ENCODE measurements at regions not wholly inside any gene's neighbourhood (a gene's known extent, or its start where the extent isn't known, plus 50 kb on each side); places are given as distances from the start of the nearest gene placed in this dataset.
"Not testable (repeated sequence)": the region's sequence is repeated elsewhere in the genome, so short reads cannot be mapped to it uniquely, and the experiment has no call there.

DNA sequence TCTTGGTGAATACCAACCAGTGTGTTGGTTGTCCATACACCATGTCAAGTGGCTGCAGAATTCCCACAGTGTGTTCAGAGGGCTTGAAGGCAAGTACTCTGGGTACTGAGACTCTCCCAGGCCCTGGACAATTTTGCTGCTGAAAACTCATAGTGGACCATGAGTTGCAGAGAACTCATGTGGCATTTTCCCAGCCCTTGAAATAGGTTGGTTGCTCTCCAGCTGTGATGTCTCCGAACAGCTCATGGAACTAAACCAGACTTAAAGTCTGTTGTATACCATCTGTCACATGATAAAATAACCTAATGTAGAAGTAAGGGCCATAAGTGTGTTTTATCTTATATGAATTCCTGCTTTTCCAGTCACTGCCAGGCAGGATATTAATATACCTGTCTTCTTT, 67.8 kb downstream of the RGS2 start:
- DNase-seq (ENCODE audit: low read depth, low spot score) = no peak
- TF ChIP-seq, protein P1, sequence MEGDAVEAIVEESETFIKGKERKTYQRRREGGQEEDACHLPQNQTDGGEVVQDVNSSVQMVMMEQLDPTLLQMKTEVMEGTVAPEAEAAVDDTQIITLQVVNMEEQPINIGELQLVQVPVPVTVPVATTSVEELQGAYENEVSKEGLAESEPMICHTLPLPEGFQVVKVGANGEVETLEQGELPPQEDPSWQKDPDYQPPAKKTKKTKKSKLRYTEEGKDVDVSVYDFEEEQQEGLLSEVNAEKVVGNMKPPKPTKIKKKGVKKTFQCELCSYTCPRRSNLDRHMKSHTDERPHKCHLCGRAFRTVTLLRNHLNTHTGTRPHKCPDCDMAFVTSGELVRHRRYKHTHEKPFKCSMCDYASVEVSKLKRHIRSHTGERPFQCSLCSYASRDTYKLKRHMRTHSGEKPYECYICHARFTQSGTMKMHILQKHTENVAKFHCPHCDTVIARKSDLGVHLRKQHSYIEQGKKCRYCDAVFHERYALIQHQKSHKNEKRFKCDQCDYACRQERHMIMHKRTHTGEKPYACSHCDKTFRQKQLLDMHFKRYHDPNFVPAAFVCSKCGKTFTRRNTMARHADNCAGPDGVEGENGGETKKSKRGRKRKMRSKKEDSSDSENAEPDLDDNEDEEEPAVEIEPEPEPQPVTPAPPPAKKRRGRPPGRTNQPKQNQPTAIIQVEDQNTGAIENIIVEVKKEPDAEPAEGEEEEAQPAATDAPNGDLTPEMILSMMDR (IDR thresholded peaks at IDR 0.05; ENCODE audit: low read depth, low read length) = no peak
- no peak overlapping the region for H3K4me3 ChIP-seq (ENCODE audit: low read depth, low read length)
- in situ Hi-C loops (cut with HindIII; ENCODE audit: low sequenced_read_pairs) = no loop called here

DNA sequence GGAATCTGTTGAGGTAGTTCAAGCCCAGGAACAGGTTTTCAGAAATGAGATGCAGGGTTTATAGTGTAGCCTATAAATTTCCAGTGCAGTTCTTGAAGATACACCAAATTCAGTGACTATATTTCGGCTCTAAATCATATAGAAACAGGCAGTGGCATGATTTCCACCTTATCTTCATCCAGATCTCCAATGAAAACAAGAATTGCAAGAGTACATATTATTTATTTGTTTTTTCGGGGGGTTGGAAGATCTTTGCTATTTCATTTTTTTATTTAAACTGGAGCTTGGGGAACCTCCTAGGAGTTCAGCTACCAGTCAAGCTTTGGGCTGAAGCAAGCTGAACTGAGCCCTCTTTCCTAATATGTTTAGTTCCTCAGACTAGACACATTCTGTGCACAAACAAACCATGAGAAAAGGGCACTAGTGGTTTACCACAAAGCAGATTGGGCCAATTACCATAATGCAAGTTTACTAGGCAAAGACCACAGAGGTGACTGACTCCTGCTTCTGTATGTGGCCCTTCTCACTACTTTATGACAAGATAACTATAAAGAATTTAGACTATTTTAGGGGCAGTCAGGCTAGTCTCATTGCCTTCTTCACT, 68.5 kb downstream of the RGS2 start:
- DNase-seq (ENCODE audit: low read depth, low spot score) = peak; percentile 59
- H3K4me3 ChIP-seq (ENCODE audit: low read depth, low read length) = no peak overlapping the region
- in situ Hi-C loops (cut with HindIII; ENCODE audit: low sequenced_read_pairs) = no loop called here
- TF ChIP-seq, protein P1 (IDR thresholded peaks at IDR 0.05; ENCODE audit: low read depth, low read length) = no peak

DNA sequence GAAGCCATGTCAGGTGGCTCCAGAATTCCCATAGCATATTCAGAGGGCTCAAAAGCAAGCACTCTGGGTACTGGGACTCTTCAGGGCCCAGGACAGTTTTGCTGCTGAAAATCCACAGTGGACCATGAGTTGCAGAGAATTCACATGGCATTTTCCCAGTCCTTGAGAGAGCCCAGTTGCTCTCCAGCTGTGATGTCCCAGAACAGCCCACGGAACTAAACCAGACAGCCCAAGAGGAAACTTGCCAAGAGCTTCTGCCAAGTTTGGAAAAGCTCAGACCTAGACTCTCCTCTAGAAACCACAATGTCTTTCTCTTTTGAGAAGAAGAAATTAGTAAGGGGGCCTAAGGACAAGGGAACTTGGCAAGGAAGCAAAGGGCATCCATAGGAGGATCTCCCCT, 69.4 kb downstream of the RGS2 start:
- DNase-seq (ENCODE audit: low read depth, low spot score) = peak; percentile 75
- TF ChIP-seq, protein P1 (IDR thresholded peaks at IDR 0.05; ENCODE audit: low read depth, low read length) = no peak
- in situ Hi-C loops (cut with HindIII; ENCODE audit: low sequenced_read_pairs) = no loop called here
- H3K4me3 ChIP-seq (ENCODE audit: low read depth, low read length) = no peak overlapping the region

DNA sequence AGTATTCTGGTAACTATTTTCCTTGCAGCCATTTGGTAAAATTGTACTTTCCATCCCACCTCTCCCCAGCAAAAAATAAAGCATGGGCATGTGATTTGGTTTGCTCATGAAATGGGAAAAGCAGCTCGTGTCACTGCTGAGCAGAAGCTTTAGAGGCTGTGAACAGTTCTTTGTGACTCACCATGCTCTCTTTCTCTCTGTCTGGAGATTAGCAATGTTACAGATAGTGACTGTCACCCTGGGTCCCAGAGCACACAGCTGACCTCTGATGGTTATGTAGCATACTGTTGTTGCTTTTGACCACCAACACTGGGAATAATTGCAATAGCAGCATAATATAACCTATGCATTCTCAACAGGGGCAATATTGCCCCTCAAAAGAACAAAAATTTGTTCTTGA, 70.6 kb downstream of the RGS2 start:
- peak; percentile 22 for DNase-seq (ENCODE audit: low read depth, low spot score)
- TF ChIP-seq, protein P1 (IDR thresholded peaks at IDR 0.05; ENCODE audit: low read depth, low read length) = no peak
- H3K4me3 ChIP-seq (ENCODE audit: low read depth, low read length) = no peak overlapping the region
- in situ Hi-C loops (cut with HindIII; ENCODE audit: low sequenced_read_pairs) = no loop called here

DNA sequence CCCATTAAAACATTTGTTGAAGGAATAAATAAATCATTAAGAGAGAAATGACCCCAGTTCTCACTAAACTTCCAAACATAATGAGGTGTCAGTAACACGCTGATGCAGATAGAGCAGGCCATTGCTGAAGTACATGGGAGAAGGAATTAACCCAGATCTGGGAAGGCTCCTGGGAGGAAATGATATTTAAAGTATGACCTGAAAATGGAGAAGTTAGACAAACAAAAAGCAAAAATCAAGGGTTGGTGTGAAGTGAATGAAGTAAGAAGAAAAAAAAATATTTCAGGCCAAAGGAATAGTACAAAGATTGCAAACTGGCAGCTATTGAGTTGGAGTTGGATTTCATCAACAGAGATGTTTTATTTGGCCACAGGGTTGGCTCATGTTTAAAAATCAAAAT, 71.4 kb downstream of the RGS2 start:
- TF ChIP-seq, protein P1 (IDR thresholded peaks at IDR 0.05; ENCODE audit: low read depth, low read length) = no peak
- no peak for DNase-seq (ENCODE audit: low read depth, low spot score)

DNA sequence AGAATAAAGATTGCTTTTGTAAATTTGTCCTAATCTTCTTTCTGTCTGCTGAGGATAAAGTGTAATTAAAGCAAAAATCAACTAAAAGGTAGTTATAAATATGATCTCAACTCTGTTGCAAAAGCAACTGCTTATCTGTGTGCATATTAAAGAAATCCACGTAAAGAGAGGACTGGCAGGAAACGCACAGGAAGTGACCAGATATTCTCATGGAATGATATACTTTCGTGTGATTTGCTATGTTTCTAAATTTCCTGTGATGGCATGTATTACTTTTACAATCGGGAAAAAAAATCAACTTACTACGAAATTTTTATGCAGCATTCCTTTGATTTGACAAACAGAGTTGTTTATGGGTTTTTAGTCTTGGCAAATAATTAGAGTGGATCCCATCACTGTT, 75.4 kb downstream of the RGS2 start:
- DNase-seq (ENCODE audit: low read depth, low spot score) = no peak
- in situ Hi-C loops (cut with HindIII; ENCODE audit: low sequenced_read_pairs) = no loop called here
- no peak overlapping the region for H3K4me3 ChIP-seq (ENCODE audit: low read depth, low read length)
- TF ChIP-seq, protein P1 (IDR thresholded peaks at IDR 0.05; ENCODE audit: low read depth, low read length) = no peak

More for the DNA sequence above, 71.4 kb downstream of the RGS2 start:
- H3K4me3 ChIP-seq (ENCODE audit: low read depth, low read length) = no peak overlapping the region
- in situ Hi-C loops (cut with HindIII; ENCODE audit: low sequenced_read_pairs) = no loop called here

DNA sequence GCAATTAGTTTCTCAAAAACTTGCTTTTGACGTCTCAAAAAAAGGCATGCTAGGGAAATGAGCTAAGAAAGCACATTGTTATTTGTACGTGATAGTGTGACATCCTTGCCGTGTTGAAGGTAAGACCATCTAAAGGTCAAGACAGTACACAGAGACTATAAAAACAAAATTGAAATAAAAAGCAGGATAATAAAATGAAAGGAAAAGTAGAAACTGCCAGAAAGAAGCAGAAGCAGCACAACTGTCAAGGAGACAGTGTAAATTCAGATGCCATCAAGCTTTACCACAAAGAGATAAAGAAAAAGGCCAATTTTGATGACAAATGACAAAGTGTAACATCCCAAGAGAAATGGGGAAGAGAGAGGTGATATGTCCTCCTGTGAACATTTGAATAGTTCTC, 76.5 kb downstream of the RGS2 start:
- in situ Hi-C loops (cut with HindIII; ENCODE audit: low sequenced_read_pairs); H3K4me3 ChIP-seq (ENCODE audit: low read depth, low read length); DNase-seq (ENCODE audit: low read depth, low spot score): not testable (repeated sequence)
